HUES48 (cell line): ENCODE measurements at regions not wholly inside any gene's neighbourhood (a gene's known extent, or its start where the extent isn't known, plus 50 kb on each side); places are given as distances from the start of the nearest gene placed in this dataset.

Experiments used
- H3K27ac ChIP-seq: one replicate; pipeline ENCODE4 v1.7.0; 2013; ENCODE audit warnings: low read depth, low read length, inconsistent platforms
- H3K27me3 ChIP-seq: 2 replicates; pipeline ENCODE4 v1.6.1; 2013; ENCODE audit warnings: mild to moderate bottlenecking, low read length; ENCODE audit not compliant: control insufficient read depth, insufficient read depth
- H3K36me3 ChIP-seq: 2 replicates; pipeline ENCODE4 v1.6.1; 2013; ENCODE audit warnings: low read length; ENCODE audit not compliant: control insufficient read depth, insufficient read depth
- H3K4me1 ChIP-seq: 2 replicates; pipeline ENCODE4 v1.6.1; 2013; ENCODE audit warnings: mild to moderate bottlenecking, low read length; ENCODE audit not compliant: control insufficient read depth, insufficient read depth
- H3K4me3 ChIP-seq: 2 replicates; pipeline ENCODE4 v1.5.1; 2013; ENCODE audit warnings: mild to moderate bottlenecking, low read depth, low read length
- H3K9ac ChIP-seq: 2 replicates; pipeline ENCODE4 v1.6.1; 2013; ENCODE audit warnings: mild to moderate bottlenecking, low read depth, low read length, moderate library complexity
- H3K9me3 ChIP-seq: 2 replicates; pipeline ENCODE4 v1.6.1; 2013; ENCODE audit warnings: low read length; ENCODE audit not compliant: control insufficient read depth, insufficient read depth

DNA sequence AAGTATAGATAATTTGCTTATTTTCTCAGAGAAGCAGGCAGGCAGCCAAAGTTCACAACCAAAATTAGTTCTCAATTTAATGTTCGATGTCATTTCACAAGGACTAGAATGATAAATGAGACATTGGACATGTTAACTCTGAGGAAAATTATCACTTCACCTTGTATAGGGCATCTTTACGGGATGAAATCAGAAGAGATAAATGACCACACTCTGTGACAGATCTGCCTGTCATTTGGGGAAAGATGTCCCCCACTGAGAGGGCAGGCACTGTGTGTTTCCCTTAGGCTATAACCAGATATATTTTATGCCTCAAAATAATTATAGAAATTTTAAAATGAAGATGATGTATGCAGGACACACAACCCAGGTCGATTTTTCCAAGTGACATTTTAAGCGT lies 642.9 kb downstream of the BRINP3 start:
- Histone ChIP-seq H3K36me3 (no peaks in the 10 kb centered on the region), H3K4me1 (no peaks in the 10 kb centered on the region), H3K9ac (no peak overlapping the region), H3K9me3 (no peaks in the 10 kb centered on the region), H3K27me3 (no peaks in the 10 kb centered on the region), H3K4me3 (no peak overlapping the region), H3K27ac (no peak overlapping the region)

DNA sequence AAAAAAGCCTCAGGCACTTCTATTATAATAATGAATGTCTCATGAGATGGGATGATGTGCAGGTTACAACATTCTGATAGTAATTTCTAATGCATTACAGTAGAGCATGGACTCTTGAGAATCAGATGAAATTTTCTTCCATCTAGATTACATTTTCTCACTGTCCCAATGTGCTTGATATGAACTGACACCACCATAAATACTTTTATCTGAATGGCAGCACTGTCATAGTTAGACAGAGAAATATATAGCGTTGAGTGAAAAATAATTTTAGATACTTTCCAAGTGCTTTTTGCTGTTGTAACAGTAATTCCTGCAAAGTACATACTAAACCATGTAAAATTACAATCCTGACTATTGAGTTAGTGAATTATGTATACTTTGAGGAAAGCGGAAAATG lies 630.1 kb downstream of the BRINP3 start:
- no peak overlapping the region for H3K9ac ChIP-seq
- no peaks in the 10 kb centered on the region for H3K4me1 ChIP-seq
- H3K27me3 ChIP-seq = no peaks in the 10 kb centered on the region
- no peak overlapping the region for H3K27ac ChIP-seq
- H3K36me3 ChIP-seq = no peaks in the 10 kb centered on the region
- H3K9me3 ChIP-seq = no peaks in the 10 kb centered on the region
- H3K4me3 ChIP-seq = no peak overlapping the region

DNA sequence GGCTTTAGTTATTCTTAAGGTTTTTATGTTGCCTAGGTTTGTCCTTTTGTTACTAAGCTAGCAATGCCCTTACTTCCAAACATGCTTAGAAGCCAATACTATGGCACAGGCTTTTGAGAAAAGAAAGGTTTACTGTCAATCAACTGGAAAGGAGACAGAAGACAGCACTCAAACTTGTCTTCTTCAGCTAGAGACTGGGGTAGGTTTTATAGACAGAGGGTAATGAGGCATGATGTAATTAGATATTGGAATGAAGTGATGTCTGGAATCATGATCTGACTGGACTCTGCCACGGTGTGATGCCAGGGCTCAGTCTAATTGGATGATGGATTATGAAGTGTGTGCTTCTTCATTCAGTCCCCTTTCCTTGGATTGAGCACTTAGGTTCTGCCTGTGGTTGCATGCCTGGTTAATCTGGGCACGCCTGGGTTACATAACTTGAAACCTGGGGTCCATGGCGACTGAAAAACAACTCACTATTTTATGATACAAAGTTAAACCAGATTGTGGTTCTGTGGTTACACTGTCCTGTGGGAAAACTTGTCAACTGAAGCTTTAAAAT lies 625.8 kb downstream of the BRINP3 start:
- H3K27me3 ChIP-seq = no peaks in the 10 kb centered on the region
- H3K36me3 ChIP-seq = no peaks in the 10 kb centered on the region
- H3K9ac ChIP-seq = no peak overlapping the region
- no peak overlapping the region for H3K27ac ChIP-seq
- H3K4me1 ChIP-seq = no peaks in the 10 kb centered on the region
- no peak overlapping the region for H3K4me3 ChIP-seq
- H3K9me3 ChIP-seq = no peaks in the 10 kb centered on the region

DNA sequence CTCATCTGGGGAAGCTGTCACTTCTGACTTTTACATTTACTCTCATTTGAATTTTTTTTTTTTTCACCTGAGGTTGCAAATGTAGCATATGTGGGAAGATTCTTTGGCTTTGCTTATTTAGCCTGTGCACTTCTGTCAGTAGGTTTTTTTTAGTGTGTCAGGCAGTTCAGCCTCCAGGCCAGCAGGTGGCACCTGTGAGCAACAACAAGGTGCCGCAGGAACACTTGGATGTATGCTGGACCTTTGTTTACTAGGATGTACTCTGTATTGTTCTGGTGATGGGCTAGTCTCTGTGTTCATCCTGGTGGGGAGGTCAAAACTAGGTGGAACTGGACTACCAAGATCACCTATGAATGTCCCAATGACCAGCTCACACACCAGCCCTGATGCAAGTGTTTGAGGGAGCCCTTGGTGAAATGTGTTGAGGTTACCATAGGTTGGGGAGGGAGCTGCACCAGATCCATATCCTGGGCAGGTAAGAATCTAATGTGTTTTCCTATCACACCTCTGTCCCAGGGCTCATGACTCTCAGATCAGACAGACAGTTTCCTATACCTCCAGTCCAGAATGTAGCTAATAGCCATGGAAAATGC lies 618.2 kb downstream of the BRINP3 start:
- H3K9me3 ChIP-seq = peaks cover 6% of the 10 kb centered on the region
- no peak overlapping the region for H3K9ac ChIP-seq
- no peak overlapping the region for H3K4me3 ChIP-seq
- H3K27ac ChIP-seq = no peak overlapping the region
- no peaks in the 10 kb centered on the region for H3K27me3 ChIP-seq
- no peaks in the 10 kb centered on the region for H3K36me3 ChIP-seq
- H3K4me1 ChIP-seq = no peaks in the 10 kb centered on the region

DNA sequence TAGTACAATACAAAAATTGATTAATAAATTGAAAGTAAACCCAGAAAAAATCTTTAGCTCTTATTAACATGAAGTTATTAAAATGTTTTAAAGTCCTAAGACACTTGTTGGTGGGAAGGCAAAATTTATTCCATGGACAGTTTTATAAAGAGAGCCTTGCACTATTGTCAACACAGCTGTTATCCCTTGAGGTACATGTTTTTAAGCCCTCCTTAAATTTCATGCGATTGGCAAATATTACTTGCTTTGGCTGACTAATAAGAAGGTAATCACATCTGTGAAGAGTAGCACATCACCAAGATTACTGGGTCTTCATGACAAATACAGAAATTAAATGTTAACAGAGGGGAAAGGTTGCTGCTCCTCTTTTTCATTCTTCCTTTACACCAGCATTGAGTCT lies 611.1 kb downstream of the BRINP3 start:
- Histone ChIP-seq H3K27me3 (no peaks in the 10 kb centered on the region), H3K27ac (no peak overlapping the region), H3K4me1 (peaks cover 8% of the 10 kb centered on the region; the same call in 1 of the 2 replicates), H3K36me3 (no peaks in the 10 kb centered on the region), H3K4me3 (no peak overlapping the region), H3K9me3 (no peaks in the 10 kb centered on the region), H3K9ac (no peak overlapping the region)

DNA sequence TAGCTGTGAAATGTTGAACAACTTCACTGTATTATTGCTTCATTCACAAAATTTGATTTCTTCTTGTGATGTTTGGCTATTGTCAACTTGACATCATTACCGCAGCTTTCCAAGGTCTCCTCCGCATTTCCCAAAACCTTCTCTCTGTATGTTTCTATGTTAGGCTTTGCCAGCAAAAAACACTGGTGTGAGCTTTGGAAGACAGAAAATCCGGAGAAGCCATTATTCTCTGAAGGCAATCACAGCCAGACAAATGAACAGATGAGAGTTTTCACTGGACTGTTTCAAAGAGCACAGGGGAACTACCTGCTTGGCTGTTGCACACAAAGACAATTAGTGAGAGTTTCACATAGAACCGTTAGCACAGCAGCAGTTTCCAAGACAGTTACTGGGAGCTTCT lies 609.6 kb downstream of the BRINP3 start:
- H3K4me1 ChIP-seq = peaks cover 9% of the 10 kb centered on the region; the same call in 1 of the 2 replicates
- H3K9ac ChIP-seq = no peak overlapping the region
- H3K9me3 ChIP-seq = no peaks in the 10 kb centered on the region
- no peaks in the 10 kb centered on the region for H3K27me3 ChIP-seq
- H3K36me3 ChIP-seq = no peaks in the 10 kb centered on the region
- no peak overlapping the region for H3K4me3 ChIP-seq
- no peak overlapping the region for H3K27ac ChIP-seq

DNA sequence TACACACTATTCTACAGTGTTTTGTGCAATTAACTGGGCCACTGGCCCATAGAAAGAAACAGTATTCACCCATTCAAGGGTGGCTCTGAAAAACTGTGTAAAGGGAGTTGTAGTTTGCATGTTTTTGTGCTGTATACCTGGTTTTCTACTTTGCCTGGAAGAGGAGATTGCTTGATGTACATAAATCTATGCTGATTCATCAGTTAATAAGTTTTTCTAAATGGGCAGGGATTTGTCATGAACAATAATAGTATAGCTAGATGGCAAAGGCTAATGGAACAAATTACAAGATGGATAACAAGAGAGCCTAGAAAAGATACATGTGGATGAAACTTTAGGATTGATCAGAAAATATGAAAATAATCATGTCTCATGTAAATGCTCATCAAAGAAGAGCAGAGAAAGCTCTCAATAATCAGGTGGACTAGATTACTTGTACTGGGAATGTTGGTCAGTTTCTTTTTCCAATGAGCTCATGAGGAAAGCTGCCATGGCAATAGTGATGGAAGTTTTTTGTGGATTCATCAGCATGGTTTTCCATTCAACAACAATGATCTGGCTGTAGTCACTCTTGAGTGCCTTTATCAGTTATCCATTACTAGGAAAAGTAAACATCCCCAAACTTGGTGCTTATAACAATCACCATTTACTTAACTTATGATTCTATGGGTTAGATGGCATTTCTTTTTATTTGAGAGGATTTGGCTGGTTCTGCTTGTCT lies 602.8 kb downstream of the BRINP3 start:
- peaks cover 9% of the 10 kb centered on the region; the same call in 1 of the 2 replicates for H3K4me1 ChIP-seq
- H3K4me3 ChIP-seq = no peak overlapping the region
- no peak overlapping the region for H3K9ac ChIP-seq
- no peak overlapping the region for H3K27ac ChIP-seq
- H3K27me3 ChIP-seq = no peaks in the 10 kb centered on the region
- H3K36me3 ChIP-seq = no peaks in the 10 kb centered on the region
- no peaks in the 10 kb centered on the region for H3K9me3 ChIP-seq

DNA sequence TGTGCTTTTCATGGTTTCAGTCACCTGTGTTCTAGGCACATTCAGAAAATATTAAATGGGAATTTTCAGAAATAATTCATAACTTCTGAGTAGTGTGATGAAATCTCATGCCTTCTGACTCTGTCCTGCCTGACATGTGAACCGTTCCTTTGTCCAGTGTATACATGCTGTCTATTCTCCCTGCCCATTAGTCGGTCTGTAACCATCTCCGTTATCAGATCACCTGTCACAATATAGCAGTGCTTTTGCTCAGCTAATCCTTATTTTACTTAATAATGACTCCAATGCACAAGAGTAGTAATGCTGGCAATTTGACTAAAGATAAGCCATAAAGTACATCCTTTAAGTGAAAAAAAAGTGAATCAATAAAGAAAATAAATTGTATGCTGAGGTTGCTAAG lies 597.5 kb downstream of the BRINP3 start:
- H3K9me3 ChIP-seq = no peaks in the 10 kb centered on the region
- no peaks in the 10 kb centered on the region for H3K27me3 ChIP-seq
- H3K36me3 ChIP-seq = no peaks in the 10 kb centered on the region
- no peak overlapping the region for H3K4me3 ChIP-seq
- H3K4me1 ChIP-seq = no peaks in the 10 kb centered on the region
- H3K9ac ChIP-seq = no peak overlapping the region
- no peak overlapping the region for H3K27ac ChIP-seq

DNA sequence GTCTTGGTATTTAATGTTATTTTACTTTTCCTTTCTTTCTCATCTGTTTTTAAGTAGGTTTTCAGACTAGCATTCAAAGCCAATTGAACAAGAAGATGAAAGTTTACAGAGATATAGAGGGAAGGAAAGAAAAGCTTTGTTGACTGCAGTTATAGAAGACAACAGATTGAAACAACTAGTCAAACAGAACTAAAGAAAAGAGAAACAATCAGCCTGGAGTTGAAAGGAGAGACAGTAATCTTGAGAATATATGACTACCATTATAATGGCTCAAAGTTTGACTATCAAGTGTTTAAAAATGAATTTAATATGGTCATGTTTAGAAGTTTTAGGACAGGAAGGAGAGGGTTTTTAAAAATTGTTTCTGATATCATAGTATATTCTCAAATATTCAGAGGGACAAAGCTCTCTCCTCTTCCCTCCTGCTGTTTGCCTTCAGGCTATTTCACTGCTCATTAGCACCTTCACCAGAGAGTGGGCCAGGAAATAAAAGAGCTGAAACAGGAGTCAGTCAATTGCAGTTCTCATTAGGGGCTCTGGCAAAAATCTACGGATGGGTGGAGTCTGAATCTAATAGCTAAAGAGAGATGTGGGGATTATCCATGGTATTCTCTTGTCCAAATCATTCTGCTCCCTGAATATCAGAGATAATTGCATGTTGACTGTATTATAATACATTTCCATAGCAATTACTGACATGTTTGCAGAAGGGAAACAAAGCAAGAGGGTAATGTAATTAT lies 577.8 kb downstream of the BRINP3 start:
- no peaks in the 10 kb centered on the region for H3K36me3 ChIP-seq
- no peaks in the 10 kb centered on the region for H3K27me3 ChIP-seq
- H3K27ac ChIP-seq = peak overlapping the region; percentile 31
- no peaks in the 10 kb centered on the region for H3K9me3 ChIP-seq
- H3K4me1 ChIP-seq = peaks cover 20% of the 10 kb centered on the region
- no peak overlapping the region; the same call in 1 of the 2 replicates for H3K4me3 ChIP-seq
- H3K9ac ChIP-seq = no peak overlapping the region

DNA sequence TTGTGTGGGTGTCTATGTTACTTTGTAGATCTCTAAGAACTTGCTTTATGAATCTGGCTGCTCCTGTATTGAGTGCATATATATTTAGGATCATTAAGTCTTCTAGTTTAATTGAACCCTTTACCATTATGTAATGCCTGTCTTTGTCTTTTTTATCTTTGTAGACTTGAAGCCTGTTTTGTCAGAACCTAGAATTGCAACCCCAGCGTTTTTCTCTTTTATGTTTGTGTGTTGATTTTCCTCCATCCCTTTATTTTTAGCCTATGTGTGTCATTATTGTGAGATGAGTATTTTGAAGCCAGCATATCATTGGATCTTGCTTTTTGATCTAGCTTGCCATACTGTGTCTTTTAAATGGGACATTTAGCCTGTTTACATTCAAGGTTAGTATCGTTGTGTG lies 573.2 kb downstream of the BRINP3 start:
- H3K36me3 ChIP-seq = no peaks in the 10 kb centered on the region

DNA sequence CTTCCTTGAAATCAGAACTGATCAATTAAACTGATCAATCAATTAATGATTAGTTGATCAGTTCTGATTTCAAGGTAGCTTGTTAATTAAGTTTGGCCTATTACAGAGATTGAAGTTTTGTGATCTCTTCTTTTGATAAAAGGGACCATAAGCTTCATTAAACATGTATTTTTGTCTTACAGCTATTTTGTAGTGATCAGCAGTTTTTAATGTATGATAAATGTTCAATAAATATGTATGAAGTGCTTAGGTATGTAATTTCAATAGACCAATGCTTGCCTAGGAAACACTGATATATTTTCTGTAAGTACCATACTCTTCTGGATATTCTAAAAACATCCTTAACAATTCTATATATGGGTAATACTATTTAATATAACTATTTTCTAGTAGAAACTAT lies 569.6 kb downstream of the BRINP3 start:
- H3K36me3 ChIP-seq = no peaks in the 10 kb centered on the region

More for the DNA sequence above, 573.2 kb downstream of the BRINP3 start:
- Histone ChIP-seq H3K9ac (no peak overlapping the region), H3K27ac (no peak overlapping the region), H3K27me3 (no peaks in the 10 kb centered on the region), H3K9me3 (no peaks in the 10 kb centered on the region), H3K4me3 (no peak overlapping the region), H3K4me1 (peaks cover 12% of the 10 kb centered on the region)

More for the DNA sequence above, 569.6 kb downstream of the BRINP3 start:
- Histone ChIP-seq H3K4me3 (no peak overlapping the region), H3K27me3 (no peaks in the 10 kb centered on the region), H3K9me3 (no peaks in the 10 kb centered on the region), H3K27ac (no peak overlapping the region), H3K9ac (no peak overlapping the region), H3K4me1 (no peaks in the 10 kb centered on the region)
